Liver (tissue), 8 donors: ENCODE measurements at regions not wholly inside any gene's neighbourhood (a gene's known extent, or its start where the extent isn't known, plus 50 kb on each side); places are given as distances from the start of the nearest gene placed in this dataset.

Source experiments
- DNase-seq: peaks from one replicate; pipeline ENCODE4 v3.0.0-alpha.2; 2017; ENCODE audit warnings: low spot score
- H3K27ac ChIP-seq, 2 donors: one replicate each; pipeline ENCODE4 v1.7.0; 2013; ENCODE audit warnings: inconsistent platforms in 2 of 2, low read length in 2 of 2, control low read depth in 1 of 2, low read depth in 1 of 2, mild to moderate bottlenecking in 1 of 2
- H3K27me3 ChIP-seq, 4 donors: one replicate each; pipeline versions ENCODE4 v1.6.1 to v1.7.0; 2013; ENCODE audit warnings: low read length in 3 of 4, inconsistent platforms in 1 of 4, mild to moderate bottlenecking in 1 of 4, moderate library complexity in 1 of 4; ENCODE audit not compliant: control insufficient read depth in 4 of 4, insufficient read depth in 4 of 4
- H3K36me3 ChIP-seq, 4 donors: one replicate each; pipeline versions ENCODE4 v1.6.1 to v1.7.0; 2013; ENCODE audit warnings: low read length in 3 of 4, mild to moderate bottlenecking in 3 of 4, low read depth in 1 of 4, moderate library complexity in 1 of 4; ENCODE audit not compliant: control insufficient read depth in 4 of 4, insufficient read depth in 3 of 4
- H3K4me1 ChIP-seq, 4 donors: one replicate each; pipeline versions ENCODE4 v1.6.1 to v1.7.0; 2013; ENCODE audit warnings: low read length in 3 of 4, mild to moderate bottlenecking in 3 of 4, moderate library complexity in 1 of 4; ENCODE audit not compliant: control insufficient read depth in 4 of 4, insufficient read depth in 4 of 4
- H3K4me3 ChIP-seq, 3 donors: one replicate each; pipeline versions ENCODE4 v1.6.1 to v1.7.0; 2013; ENCODE audit warnings: low read length in 3 of 3, control low read depth in 1 of 3, low read depth in 1 of 3, mild to moderate bottlenecking in 1 of 3
- H3K9ac ChIP-seq, 2 donors: one replicate each; pipeline ENCODE4 v1.7.0; 2013; ENCODE audit warnings: low read length in 2 of 2, mild to moderate bottlenecking in 2 of 2, moderate library complexity in 2 of 2, control low read depth in 1 of 2, low read depth in 1 of 2
- H3K9me3 ChIP-seq, 4 donors: one replicate each; pipeline versions ENCODE4 v1.6.1 to v1.7.0; 2013; ENCODE audit warnings: low read length in 3 of 4; ENCODE audit not compliant: control insufficient read depth in 4 of 4
- EGR1 ChIP-seq, 2 donors: IDR thresholded peaks; 2 replicates each; pipeline ENCODE4 v1.6.1; 2016 to 2018; ENCODE audit warnings: antibody characterized with exemption in 2 of 2, low read depth in 2 of 2
- FOXA1 ChIP-seq: IDR thresholded peaks from 2 replicates; pipeline ENCODE4 v1.6.1; 2016; ENCODE audit warnings: antibody characterized with exemption
- FOXA2 ChIP-seq: IDR thresholded peaks from 2 replicates; pipeline ENCODE4 v1.6.1; 2016; ENCODE audit warnings: antibody characterized with exemption
- GABPA ChIP-seq, 2 donors: IDR thresholded peaks in 1 of 2; conservative IDR thresholded peaks in 1 of 2; 2 replicates each; pipeline ENCODE4 v1.6.1; 2016; ENCODE audit warnings: antibody characterized with exemption in 2 of 2, mild to moderate bottlenecking in 1 of 2, moderate library complexity in 1 of 2
- HNF4A ChIP-seq, 2 donors: conservative IDR thresholded peaks; 2 replicates each; pipeline ENCODE4 v1.6.1; 2016; ENCODE audit warnings: antibody characterized with exemption in 2 of 2, mild to moderate bottlenecking in 2 of 2
- HNF4G ChIP-seq: IDR thresholded peaks from 2 replicates; pipeline ENCODE4 v1.6.1; 2016; ENCODE audit warnings: antibody characterized with exemption
- JUND ChIP-seq, 2 donors: IDR thresholded peaks; 2 replicates each; pipeline ENCODE4 v1.6.1; 2016; ENCODE audit warnings: antibody characterized with exemption in 2 of 2
- NR2F2 ChIP-seq: IDR thresholded peaks from 2 replicates; pipeline ENCODE4 v1.6.1; 2016; ENCODE audit warnings: antibody characterized with exemption
- RAD21 ChIP-seq, 2 donors: IDR thresholded peaks; 2 replicates each; pipeline ENCODE4 v1.6.1; 2016; ENCODE audit warnings: antibody characterized with exemption in 2 of 2, mild to moderate bottlenecking in 2 of 2
- RXRA ChIP-seq, 2 donors: IDR thresholded peaks; 2 replicates each; pipeline ENCODE4 v1.6.1; 2017 to 2018; ENCODE audit warnings: antibody characterized with exemption in 2 of 2, mild to moderate bottlenecking in 1 of 2
- SP1 ChIP-seq: IDR thresholded peaks from 2 replicates; pipeline ENCODE4 v1.6.1; 2018; ENCODE audit warnings: antibody characterized with exemption, mild to moderate bottlenecking
- TAF1 ChIP-seq: conservative IDR thresholded peaks from 2 replicates; pipeline ENCODE4 v1.6.1; 2016; ENCODE audit warnings: antibody characterized with exemption, mild to moderate bottlenecking
- YY1 ChIP-seq: IDR thresholded peaks from 2 replicates; pipeline ENCODE4 v1.6.1; 2016; ENCODE audit warnings: antibody characterized with exemption, mild to moderate bottlenecking
- WGBS: extraction: QIAGEN DNeasy Blood & Tissue Kit; methylation state at CpG from one replicate; pipeline ENCODE4 v1.1.7; 2013; 5-methylcytosine and 5-hydroxymethylcytosine counted together
- TF ChIP-seq, protein P1 (sequence below): IDR thresholded peaks from 2 replicates; pipeline ENCODE4 v1.6.1; 2016; ENCODE audit warnings: antibody characterized with exemption, mild to moderate bottlenecking
- TF ChIP-seq, protein P2 (sequence below): IDR thresholded peaks from 2 replicates; pipeline ENCODE4 v1.6.1; 2016; ENCODE audit warnings: antibody characterized with exemption
- TF ChIP-seq, protein P3 (sequence below): fragments of 150-350 bp; IDR thresholded peaks from 2 replicates; pipeline ENCODE4 v1.5.1; 2017; ENCODE audit warnings: improper control_type of control experiment, low read depth, low read length; ENCODE audit not compliant: missing input control
- TF ChIP-seq, protein P4 (sequence below): IDR thresholded peaks from 2 replicates; pipeline ENCODE4 v1.6.1; 2016; ENCODE audit warnings: antibody characterized with exemption
- TF ChIP-seq, protein P5 (sequence below): IDR thresholded peaks from 2 replicates; pipeline ENCODE4 v1.6.1; 2016; ENCODE audit warnings: antibody characterized with exemption
- donor health status: healthy.
- donor health status: healthy.
- donor health status: healthy.
- donor health status: healthy.
- donor health status: healthy.

DNA sequence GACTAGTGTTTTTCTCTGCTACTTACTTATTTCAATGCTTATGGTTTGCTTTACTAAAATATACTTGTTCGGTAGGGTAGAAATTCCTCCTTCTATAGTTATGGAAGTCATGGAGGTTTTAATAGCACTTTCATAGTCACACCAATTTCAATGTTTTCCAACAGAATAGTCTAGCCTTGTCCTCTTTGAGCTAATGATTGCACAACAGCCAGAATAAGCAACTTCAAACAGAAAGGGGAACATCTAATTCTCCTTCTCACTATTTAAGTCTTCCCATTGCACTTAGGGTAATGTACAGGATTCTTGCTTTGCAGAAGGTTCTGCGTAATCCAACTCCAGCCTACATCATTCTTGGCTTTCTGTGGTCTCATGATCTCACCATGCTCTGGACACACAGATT is 287.7 kb upstream of the GCFC2 start:
- H3K4me1 ChIP-seq, result no peaks in the 10 kb centered on the region
- H3K27me3 ChIP-seq, result no peaks in the 10 kb centered on the region
- H3K9ac ChIP-seq, result no peak overlapping the region
- TF ChIP-seq RAD21 (IDR thresholded peaks at IDR 0.05) (no peak), HNF4A (conservative IDR thresholded peaks at IDR 0.05) (no peak), EGR1 (IDR thresholded peaks at IDR 0.05; ENCODE audit: low read depth in 2 of 2) (no peak), TAF1 (no peak), FOXA2 (no peak), YY1 (no peak), GABPA (IDR thresholded peaks at IDR 0.05 in 1 of 2, conservative IDR thresholded peaks at IDR 0.05 in 1 of 2) (no peak), JUND (IDR thresholded peaks at IDR 0.05) (no peak), SP1 (no peak), RXRA (IDR thresholded peaks at IDR 0.05) (no peak), HNF4G (no peak), FOXA1 (no peak), NR2F2 (no peak)
- TF ChIP-seq, protein P1, sequence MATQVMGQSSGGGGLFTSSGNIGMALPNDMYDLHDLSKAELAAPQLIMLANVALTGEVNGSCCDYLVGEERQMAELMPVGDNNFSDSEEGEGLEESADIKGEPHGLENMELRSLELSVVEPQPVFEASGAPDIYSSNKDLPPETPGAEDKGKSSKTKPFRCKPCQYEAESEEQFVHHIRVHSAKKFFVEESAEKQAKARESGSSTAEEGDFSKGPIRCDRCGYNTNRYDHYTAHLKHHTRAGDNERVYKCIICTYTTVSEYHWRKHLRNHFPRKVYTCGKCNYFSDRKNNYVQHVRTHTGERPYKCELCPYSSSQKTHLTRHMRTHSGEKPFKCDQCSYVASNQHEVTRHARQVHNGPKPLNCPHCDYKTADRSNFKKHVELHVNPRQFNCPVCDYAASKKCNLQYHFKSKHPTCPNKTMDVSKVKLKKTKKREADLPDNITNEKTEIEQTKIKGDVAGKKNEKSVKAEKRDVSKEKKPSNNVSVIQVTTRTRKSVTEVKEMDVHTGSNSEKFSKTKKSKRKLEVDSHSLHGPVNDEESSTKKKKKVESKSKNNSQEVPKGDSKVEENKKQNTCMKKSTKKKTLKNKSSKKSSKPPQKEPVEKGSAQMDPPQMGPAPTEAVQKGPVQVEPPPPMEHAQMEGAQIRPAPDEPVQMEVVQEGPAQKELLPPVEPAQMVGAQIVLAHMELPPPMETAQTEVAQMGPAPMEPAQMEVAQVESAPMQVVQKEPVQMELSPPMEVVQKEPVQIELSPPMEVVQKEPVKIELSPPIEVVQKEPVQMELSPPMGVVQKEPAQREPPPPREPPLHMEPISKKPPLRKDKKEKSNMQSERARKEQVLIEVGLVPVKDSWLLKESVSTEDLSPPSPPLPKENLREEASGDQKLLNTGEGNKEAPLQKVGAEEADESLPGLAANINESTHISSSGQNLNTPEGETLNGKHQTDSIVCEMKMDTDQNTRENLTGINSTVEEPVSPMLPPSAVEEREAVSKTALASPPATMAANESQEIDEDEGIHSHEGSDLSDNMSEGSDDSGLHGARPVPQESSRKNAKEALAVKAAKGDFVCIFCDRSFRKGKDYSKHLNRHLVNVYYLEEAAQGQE, result no peak
- TF ChIP-seq, protein P2, sequence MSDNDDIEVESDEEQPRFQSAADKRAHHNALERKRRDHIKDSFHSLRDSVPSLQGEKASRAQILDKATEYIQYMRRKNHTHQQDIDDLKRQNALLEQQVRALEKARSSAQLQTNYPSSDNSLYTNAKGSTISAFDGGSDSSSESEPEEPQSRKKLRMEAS, result no peak
- TF ChIP-seq, protein P3, sequence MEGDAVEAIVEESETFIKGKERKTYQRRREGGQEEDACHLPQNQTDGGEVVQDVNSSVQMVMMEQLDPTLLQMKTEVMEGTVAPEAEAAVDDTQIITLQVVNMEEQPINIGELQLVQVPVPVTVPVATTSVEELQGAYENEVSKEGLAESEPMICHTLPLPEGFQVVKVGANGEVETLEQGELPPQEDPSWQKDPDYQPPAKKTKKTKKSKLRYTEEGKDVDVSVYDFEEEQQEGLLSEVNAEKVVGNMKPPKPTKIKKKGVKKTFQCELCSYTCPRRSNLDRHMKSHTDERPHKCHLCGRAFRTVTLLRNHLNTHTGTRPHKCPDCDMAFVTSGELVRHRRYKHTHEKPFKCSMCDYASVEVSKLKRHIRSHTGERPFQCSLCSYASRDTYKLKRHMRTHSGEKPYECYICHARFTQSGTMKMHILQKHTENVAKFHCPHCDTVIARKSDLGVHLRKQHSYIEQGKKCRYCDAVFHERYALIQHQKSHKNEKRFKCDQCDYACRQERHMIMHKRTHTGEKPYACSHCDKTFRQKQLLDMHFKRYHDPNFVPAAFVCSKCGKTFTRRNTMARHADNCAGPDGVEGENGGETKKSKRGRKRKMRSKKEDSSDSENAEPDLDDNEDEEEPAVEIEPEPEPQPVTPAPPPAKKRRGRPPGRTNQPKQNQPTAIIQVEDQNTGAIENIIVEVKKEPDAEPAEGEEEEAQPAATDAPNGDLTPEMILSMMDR, result no peak
- TF ChIP-seq, protein P4, sequence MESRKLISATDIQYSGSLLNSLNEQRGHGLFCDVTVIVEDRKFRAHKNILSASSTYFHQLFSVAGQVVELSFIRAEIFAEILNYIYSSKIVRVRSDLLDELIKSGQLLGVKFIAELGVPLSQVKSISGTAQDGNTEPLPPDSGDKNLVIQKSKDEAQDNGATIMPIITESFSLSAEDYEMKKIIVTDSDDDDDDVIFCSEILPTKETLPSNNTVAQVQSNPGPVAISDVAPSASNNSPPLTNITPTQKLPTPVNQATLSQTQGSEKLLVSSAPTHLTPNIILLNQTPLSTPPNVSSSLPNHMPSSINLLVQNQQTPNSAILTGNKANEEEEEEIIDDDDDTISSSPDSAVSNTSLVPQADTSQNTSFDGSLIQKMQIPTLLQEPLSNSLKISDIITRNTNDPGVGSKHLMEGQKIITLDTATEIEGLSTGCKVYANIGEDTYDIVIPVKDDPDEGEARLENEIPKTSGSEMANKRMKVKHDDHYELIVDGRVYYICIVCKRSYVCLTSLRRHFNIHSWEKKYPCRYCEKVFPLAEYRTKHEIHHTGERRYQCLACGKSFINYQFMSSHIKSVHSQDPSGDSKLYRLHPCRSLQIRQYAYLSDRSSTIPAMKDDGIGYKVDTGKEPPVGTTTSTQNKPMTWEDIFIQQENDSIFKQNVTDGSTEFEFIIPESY, result no peak
- TF ChIP-seq, protein P5, sequence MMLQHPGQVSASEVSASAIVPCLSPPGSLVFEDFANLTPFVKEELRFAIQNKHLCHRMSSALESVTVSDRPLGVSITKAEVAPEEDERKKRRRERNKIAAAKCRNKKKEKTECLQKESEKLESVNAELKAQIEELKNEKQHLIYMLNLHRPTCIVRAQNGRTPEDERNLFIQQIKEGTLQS, result no peak
- no peak overlapping the region for H3K27ac ChIP-seq
- DNase-seq, result no peak
- H3K36me3 ChIP-seq, result no peaks in the 10 kb centered on the region
- 86% methylated on average over 2 of the region's 2 CpGs for WGBS
- H3K4me3 ChIP-seq, result no peak overlapping the region
- peaks cover 6 to 15% (median 10%) of the 10 kb centered on the region in 4 donors for H3K9me3 ChIP-seq
